Osteoblast (primary cell): ENCODE measurements at regions not wholly inside any gene's neighbourhood (a gene's known extent, or its start where the extent isn't known, plus 50 kb on each side); places are given as distances from the start of the nearest gene placed in this dataset.
"Not testable (repeated sequence)": the region's sequence is repeated elsewhere in the genome, so short reads cannot be mapped to it uniquely, and the experiment has no call there.

Experiments
- DNase-seq: peaks from one replicate; pipeline ENCODE4 v3.0.0; 2011; ENCODE audit warnings: low spot score, mixed read lengths; ENCODE audit not compliant: insufficient read length; ENCODE audit errors: missing footprints
- H2AFZ ChIP-seq: 2 replicates; pipeline ENCODE4 v1.6.0; 2011; ENCODE audit warnings: mild to moderate bottlenecking, low read length
- H3K27ac ChIP-seq: 2 replicates; pipeline ENCODE4 v1.5.1; 2011; ENCODE audit warnings: mild to moderate bottlenecking, low read depth, low read length, moderate library complexity
- H3K27me3 ChIP-seq: 2 replicates; pipeline ENCODE4 v1.6.0; 2012; ENCODE audit warnings: mild to moderate bottlenecking, control low read depth, inconsistent platforms, low read length, moderate library complexity; ENCODE audit not compliant: insufficient read depth
- H3K36me3 ChIP-seq: 2 replicates; pipeline ENCODE4 v1.5.1; 2011; ENCODE audit warnings: mild to moderate bottlenecking, low read length, control low read depth, moderate library complexity; ENCODE audit not compliant: insufficient read depth
- H3K4me1 ChIP-seq: 2 replicates; pipeline ENCODE4 v1.5.1; 2011; ENCODE audit warnings: mild to moderate bottlenecking, low read length, control low read depth, moderate library complexity; ENCODE audit not compliant: insufficient read depth
- H3K4me2 ChIP-seq: 2 replicates; pipeline ENCODE4 v1.6.0; 2011; ENCODE audit warnings: mild to moderate bottlenecking, low read length; ENCODE audit not compliant: insufficient read depth
- H3K4me3 ChIP-seq: fragments of 200-600 bp; sonication (generic); 3 replicates; pipeline ENCODE4 v1.5.1; 2012; ENCODE audit warnings: mild to moderate bottlenecking, low read length, inconsistent platforms; ENCODE audit not compliant: insufficient read depth
- H3K79me2 ChIP-seq: 2 replicates; pipeline ENCODE4 v1.6.0; 2012; ENCODE audit warnings: mild to moderate bottlenecking, low read length, control low read depth, inconsistent platforms; ENCODE audit not compliant: insufficient read depth
- H3K9me3 ChIP-seq: 2 replicates; pipeline ENCODE4 v1.5.1; 2011; ENCODE audit warnings: low read depth, low read length, control low read depth
- H4K20me1 ChIP-seq: 2 replicates; pipeline ENCODE4 v1.6.0; 2012; ENCODE audit warnings: mild to moderate bottlenecking, low read length, control low read depth; ENCODE audit not compliant: insufficient read depth
- TF ChIP-seq, protein P1 (sequence below): IDR thresholded peaks from 2 replicates; pipeline ENCODE4 v1.5.1; 2011; ENCODE audit warnings: mild to moderate bottlenecking, low read depth, low read length, moderate library complexity; ENCODE audit errors: extremely low read depth

DNA sequence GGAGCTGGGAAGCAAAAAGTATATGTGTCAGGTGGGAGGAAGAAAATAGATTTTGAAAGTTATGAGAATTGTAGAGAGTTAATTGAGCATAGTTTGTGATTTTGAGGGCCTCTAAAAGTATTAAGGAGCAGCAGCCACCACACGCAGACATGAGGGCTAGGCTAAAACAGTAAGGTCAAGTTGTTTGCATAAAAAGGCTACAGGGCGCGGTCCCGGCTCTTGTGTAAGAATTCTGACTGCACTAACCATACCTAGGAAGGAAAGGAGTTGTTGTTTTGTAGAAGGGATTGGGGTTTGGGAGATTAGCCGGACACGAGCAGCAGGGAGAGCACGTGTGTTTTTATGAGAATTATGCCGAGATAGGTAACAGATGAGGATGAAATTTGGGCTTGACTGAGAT, 207.2 kb upstream of the ELL2 start:
- H3K27me3 ChIP-seq, H3K4me1 ChIP-seq, H3K27ac ChIP-seq, H3K4me2 ChIP-seq, H3K9me3 ChIP-seq, DNase-seq, H4K20me1 ChIP-seq, H3K4me3 ChIP-seq, H2AFZ ChIP-seq, H3K36me3 ChIP-seq, H3K79me2 ChIP-seq: not testable (repeated sequence)

DNA sequence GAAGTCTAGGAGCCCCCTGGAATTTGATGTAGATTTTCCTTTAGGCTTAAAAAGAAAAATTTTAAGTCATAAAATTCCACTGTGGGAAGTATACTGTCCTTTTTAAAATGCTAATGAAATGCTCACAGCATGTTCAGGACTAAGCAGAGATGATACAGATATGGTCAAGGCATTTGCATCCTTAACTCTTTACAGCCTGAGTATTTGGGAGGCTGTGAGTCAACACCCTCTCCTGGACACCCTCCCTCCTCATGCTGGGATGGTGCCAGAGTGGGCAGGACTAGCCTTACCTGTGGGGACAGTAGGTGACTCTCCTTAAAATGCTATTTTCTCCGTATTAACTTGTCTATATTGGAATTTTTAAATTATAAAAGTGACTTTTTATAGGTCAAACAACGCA, 197.4 kb upstream of the ELL2 start:
- no peaks in the 10 kb centered on the region for H3K36me3 ChIP-seq
- H3K27ac ChIP-seq: no peak overlapping the region
- no peaks in the 10 kb centered on the region for H4K20me1 ChIP-seq
- no peaks in the 10 kb centered on the region for H3K9me3 ChIP-seq
- no peak overlapping the region for H2AFZ ChIP-seq
- no peak for DNase-seq
- no peak overlapping the region for H3K4me2 ChIP-seq
- no peak overlapping the region for H3K4me3 ChIP-seq
- TF ChIP-seq, protein P1, sequence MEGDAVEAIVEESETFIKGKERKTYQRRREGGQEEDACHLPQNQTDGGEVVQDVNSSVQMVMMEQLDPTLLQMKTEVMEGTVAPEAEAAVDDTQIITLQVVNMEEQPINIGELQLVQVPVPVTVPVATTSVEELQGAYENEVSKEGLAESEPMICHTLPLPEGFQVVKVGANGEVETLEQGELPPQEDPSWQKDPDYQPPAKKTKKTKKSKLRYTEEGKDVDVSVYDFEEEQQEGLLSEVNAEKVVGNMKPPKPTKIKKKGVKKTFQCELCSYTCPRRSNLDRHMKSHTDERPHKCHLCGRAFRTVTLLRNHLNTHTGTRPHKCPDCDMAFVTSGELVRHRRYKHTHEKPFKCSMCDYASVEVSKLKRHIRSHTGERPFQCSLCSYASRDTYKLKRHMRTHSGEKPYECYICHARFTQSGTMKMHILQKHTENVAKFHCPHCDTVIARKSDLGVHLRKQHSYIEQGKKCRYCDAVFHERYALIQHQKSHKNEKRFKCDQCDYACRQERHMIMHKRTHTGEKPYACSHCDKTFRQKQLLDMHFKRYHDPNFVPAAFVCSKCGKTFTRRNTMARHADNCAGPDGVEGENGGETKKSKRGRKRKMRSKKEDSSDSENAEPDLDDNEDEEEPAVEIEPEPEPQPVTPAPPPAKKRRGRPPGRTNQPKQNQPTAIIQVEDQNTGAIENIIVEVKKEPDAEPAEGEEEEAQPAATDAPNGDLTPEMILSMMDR: no peak
- H3K27me3 ChIP-seq: no peaks in the 10 kb centered on the region
- no peaks in the 10 kb centered on the region for H3K4me1 ChIP-seq
- H3K79me2 ChIP-seq: no peaks in the 10 kb centered on the region

DNA sequence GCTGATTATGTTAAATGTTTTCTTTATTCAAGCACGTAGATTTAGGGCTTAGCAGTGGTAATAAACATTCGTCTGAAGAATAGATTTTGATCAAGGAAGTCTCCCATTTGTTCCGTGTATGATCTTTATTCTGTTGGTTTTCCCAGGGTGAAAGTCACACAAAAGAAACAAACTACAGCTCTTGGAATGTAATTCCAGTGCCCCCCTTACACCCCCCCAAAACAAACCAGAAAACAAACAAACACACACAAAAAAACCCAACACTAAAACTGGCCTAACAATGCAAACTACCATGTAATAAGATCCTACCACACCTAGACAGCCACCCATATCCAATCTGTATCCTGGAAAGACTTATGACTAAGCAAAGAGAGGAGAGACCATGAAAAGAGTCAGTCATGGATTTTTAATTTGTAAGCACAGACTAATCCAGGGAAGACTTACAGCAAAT, 196.2 kb upstream of the ELL2 start:
- no peaks in the 10 kb centered on the region for H4K20me1 ChIP-seq
- H3K4me1 ChIP-seq: no peaks in the 10 kb centered on the region
- no peaks in the 10 kb centered on the region for H3K9me3 ChIP-seq
- H3K79me2 ChIP-seq: no peaks in the 10 kb centered on the region
- DNase-seq: peak; percentile 77
- no peak overlapping the region for H3K27ac ChIP-seq
- H3K4me3 ChIP-seq: no peak overlapping the region
- no peaks in the 10 kb centered on the region for H3K27me3 ChIP-seq
- H3K4me2 ChIP-seq: no peak overlapping the region
- TF ChIP-seq, protein P1: no peak
- no peak overlapping the region for H2AFZ ChIP-seq
- H3K36me3 ChIP-seq: no peaks in the 10 kb centered on the region

DNA sequence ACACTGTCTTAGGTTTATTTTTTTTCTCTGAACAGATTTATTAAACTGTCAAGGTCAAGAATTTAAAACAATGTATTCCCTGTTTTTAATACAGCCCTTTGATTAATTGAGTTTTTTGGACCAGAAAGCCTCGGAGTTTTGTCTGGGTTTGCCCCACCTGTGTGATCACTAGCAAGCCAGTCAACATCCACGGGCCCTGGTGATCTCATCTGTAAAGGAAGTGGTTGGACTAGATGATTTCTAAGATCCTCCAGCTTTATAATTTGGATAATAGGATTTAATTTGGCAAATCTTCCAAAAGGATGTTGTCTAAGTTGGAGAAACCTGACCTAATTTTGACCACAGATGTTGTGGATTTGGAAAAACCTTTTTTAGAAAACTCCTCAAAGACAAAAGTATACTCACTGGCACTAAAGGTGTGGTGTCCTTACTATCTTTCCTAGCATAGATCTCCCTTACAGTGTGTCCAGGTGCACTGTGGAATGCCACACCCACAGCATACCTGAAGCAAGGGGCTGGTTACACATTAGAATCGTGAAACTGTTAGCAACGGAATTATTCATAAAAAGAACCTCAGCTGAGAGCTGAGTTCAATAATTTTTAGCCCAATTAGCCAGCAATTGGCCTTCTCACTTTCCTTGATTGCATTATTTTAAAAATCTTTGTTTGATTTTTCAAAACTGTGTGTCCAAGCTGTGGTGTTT, 195.6 kb upstream of the ELL2 start:
- no peak overlapping the region for H3K4me2 ChIP-seq
- H3K36me3 ChIP-seq: no peaks in the 10 kb centered on the region
- no peak for DNase-seq
- TF ChIP-seq, protein P1: no peak
- no peaks in the 10 kb centered on the region for H4K20me1 ChIP-seq
- H3K9me3 ChIP-seq: no peaks in the 10 kb centered on the region
- H3K27me3 ChIP-seq: no peaks in the 10 kb centered on the region
- H3K79me2 ChIP-seq: no peaks in the 10 kb centered on the region
- H3K27ac ChIP-seq: no peak overlapping the region
- no peak overlapping the region for H3K4me3 ChIP-seq
- H3K4me1 ChIP-seq: no peaks in the 10 kb centered on the region
- no peak overlapping the region for H2AFZ ChIP-seq
